KMS-11 (cell line): ENCODE measurements at regions not wholly inside any gene's neighbourhood (a gene's known extent, or its start where the extent isn't known, plus 50 kb on each side); places are given as distances from the start of the nearest gene placed in this dataset.

Source experiments
- H2AFZ ChIP-seq: fragments of 200-600 bp; sonication (generic); 2 replicates; pipeline ENCODE4 v1.6.1; 2016; ENCODE audit warnings: antibody characterized with exemption, mixed run types, low read depth
- H3K27ac ChIP-seq: fragments of 200-600 bp; sonication (generic); 2 replicates; pipeline ENCODE4 v1.6.1; 2016; ENCODE audit warnings: mild to moderate bottlenecking, mixed run types
- H3K27me3 ChIP-seq: fragments of 200-600 bp; sonication (generic); 2 replicates; pipeline ENCODE4 v1.6.1; 2017; ENCODE audit warnings: mild to moderate bottlenecking, low read depth, mixed run types, moderate library complexity; ENCODE audit not compliant: insufficient read depth
- H3K36me3 ChIP-seq: fragments of 200-600 bp; sonication (generic); 2 replicates; pipeline ENCODE4 v1.6.1; 2017; ENCODE audit warnings: mild to moderate bottlenecking, mixed run types; ENCODE audit not compliant: insufficient read depth
- H3K4me1 ChIP-seq: fragments of 200-600 bp; sonication (generic); 2 replicates; pipeline ENCODE4 v1.6.1; 2016; ENCODE audit warnings: mild to moderate bottlenecking, low read depth, mixed run types; ENCODE audit not compliant: poor library complexity, severe bottlenecking
- H3K4me2 ChIP-seq: fragments of 200-600 bp; sonication (generic); 2 replicates; pipeline ENCODE4 v1.7.0; 2016; ENCODE audit warnings: mild to moderate bottlenecking, mixed run types
- H3K4me3 ChIP-seq: fragments of 200-600 bp; sonication (generic); IDR thresholded peaks from 2 replicates; pipeline ENCODE4 v1.6.1; 2017; ENCODE audit warnings: low read depth, low read length, mixed read lengths; ENCODE audit not compliant: insufficient read depth
- H3K79me2 ChIP-seq: fragments of 200-600 bp; sonication (generic); 2 replicates; pipeline ENCODE4 v1.6.1; 2016; ENCODE audit warnings: low read depth, mixed run types; ENCODE audit not compliant: insufficient read depth
- H3K9ac ChIP-seq: fragments of 200-600 bp; sonication (generic); 2 replicates; pipeline ENCODE4 v1.6.1; 2016; ENCODE audit warnings: mild to moderate bottlenecking, mixed run types
- H4K20me1 ChIP-seq: fragments of 200-600 bp; sonication (generic); 2 replicates; pipeline ENCODE4 v1.6.1; 2016; ENCODE audit warnings: mild to moderate bottlenecking, mixed run types; ENCODE audit not compliant: insufficient read depth
- CTCF ChIP-seq: fragments of 200-600 bp; sonication (generic); conservative IDR thresholded peaks from 2 replicates; pipeline ENCODE4 v1.6.1; 2017; ENCODE audit warnings: low read depth, mild to moderate bottlenecking, antibody characterized with exemption, low read length, moderate library complexity, mixed read lengths

- Histone ChIP-seq H4K20me1 (no peaks in the 10 kb centered on the region), H3K4me2 (no peak overlapping the region), H3K4me1 (no peaks in the 10 kb centered on the region), H3K27ac (no peak overlapping the region), H3K36me3 (no peaks in the 10 kb centered on the region), H3K27me3 (no peaks in the 10 kb centered on the region), H2AFZ (no peak overlapping the region), H3K4me3 (no peak overlapping the region), H3K9ac (no peak overlapping the region), H3K79me2 (no peaks in the 10 kb centered on the region)
- no peak for TF ChIP-seq CTCF
Measured at GRCh38 chr15:62791694-62792093, 250.9 kb upstream of the TPM1 start.

GRCh38 chr15:62792986-62793751 is 249.4 kb upstream of the TPM1 start:
- Histone ChIP-seq H3K4me2 (no peak overlapping the region), H3K4me1 (no peaks in the 10 kb centered on the region), H3K27ac (no peak overlapping the region), H3K9ac (no peak overlapping the region), H3K36me3 (no peaks in the 10 kb centered on the region), H3K4me3 (no peak overlapping the region), H2AFZ (no peak overlapping the region), H3K79me2 (no peaks in the 10 kb centered on the region), H4K20me1 (no peaks in the 10 kb centered on the region), H3K27me3 (no peaks in the 10 kb centered on the region)
- TF ChIP-seq CTCF = no peak

GRCh38 chr15:62793752-62794144 is 248.8 kb upstream of the TPM1 start:
- Histone ChIP-seq H3K4me1 (no peaks in the 10 kb centered on the region), H3K4me3 (no peak overlapping the region), H4K20me1 (no peaks in the 10 kb centered on the region), H3K27me3 (no peaks in the 10 kb centered on the region), H3K4me2 (no peak overlapping the region), H3K36me3 (no peaks in the 10 kb centered on the region), H3K79me2 (no peaks in the 10 kb centered on the region), H2AFZ (no peak overlapping the region), H3K9ac (no peak overlapping the region), H3K27ac (no peak overlapping the region)
- TF ChIP-seq CTCF = no peak

GRCh38 chr15:62795171-62795570 is 247.4 kb upstream of the TPM1 start:
- no peak overlapping the region for H3K4me2 ChIP-seq
- no peak overlapping the region for H3K4me3 ChIP-seq
- H3K36me3 ChIP-seq = no peaks in the 10 kb centered on the region
- H2AFZ ChIP-seq = no peak overlapping the region
- H3K27me3 ChIP-seq = no peaks in the 10 kb centered on the region
- no peak overlapping the region for H3K9ac ChIP-seq
- TF ChIP-seq CTCF = no peak
- H3K27ac ChIP-seq = no peak overlapping the region
- no peaks in the 10 kb centered on the region for H3K79me2 ChIP-seq
- H3K4me1 ChIP-seq = no peaks in the 10 kb centered on the region
- H4K20me1 ChIP-seq = no peaks in the 10 kb centered on the region
